GM18508 (cell line): ENCODE measurements at regions not wholly inside any gene's neighbourhood (a gene's known extent, or its start where the extent isn't known, plus 50 kb on each side); places are given as distances from the start of the nearest gene placed in this dataset.

Source experiments
- ATAC-seq: cut with Tn5 transposase; IDR thresholded peaks from one replicate; pipeline ENCODE4 v1.9.1; 2021; ENCODE audit warnings: moderate number of reproducible peaks; ENCODE audit not compliant: insufficient read depth, unreplicated experiment

- no peak for ATAC-seq
These were observed 167.0 kb upstream of the TCERG1L start for GRCh38 chr10:131478377-131478989.

DNA sequence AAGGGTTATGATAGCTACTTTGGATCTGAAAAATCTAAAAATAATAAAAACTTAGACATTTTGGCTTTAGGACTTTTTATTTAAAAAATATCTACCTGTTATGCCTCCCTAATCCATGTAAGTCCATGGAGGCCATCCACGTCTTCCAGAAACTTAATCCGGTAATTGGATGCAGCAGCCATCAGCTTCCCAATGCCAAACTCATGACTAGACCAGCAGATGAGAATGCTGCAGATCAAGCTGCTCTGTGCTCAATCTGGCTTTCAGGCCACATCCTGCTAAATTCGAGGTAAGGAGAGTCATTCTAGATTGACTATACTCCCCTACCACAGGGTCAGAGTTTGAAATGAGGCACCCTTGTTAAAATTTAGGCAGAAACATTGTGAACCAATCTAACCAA, 168.5 kb upstream of the TCERG1L start:
- no peak for ATAC-seq

DNA sequence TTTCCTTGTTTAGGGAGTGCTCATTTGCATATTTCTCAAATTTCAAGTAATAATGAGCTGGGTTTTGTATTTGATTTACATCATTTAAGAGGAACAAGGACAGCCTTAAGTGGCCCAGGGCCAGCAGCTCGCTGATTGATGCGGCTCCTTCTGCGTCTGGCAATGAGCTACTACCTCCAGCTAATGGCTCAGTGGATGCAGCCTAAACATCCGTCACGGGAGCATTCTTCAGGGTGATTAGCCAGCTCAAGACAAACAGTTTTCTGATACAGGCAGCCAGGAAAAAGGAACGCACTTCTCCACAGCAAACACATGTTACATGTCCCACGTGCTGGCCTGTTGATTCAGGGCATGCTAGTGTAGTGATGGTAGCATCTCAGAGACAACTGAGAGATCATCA, 169.3 kb upstream of the TCERG1L start:
- no peak for ATAC-seq

DNA sequence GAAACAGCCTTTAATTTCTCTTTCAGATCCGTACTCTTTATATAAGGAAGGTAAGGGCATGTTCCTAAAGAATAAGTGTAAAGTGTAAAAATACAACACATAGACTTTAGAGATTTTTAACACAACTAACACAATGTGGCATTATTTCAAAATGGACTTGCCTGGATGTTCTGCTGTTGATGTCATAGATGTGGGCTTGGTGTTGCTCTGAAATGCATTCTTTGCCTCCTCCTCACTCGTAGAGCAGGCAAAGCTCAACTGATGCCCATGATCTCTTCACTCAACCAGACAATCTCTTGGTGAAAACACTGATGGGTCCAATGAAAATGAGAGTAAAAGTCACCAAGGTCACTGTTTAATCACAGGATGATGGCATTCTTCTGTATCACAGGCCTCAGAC, 174.2 kb upstream of the TCERG1L start:
- no peak for ATAC-seq

DNA sequence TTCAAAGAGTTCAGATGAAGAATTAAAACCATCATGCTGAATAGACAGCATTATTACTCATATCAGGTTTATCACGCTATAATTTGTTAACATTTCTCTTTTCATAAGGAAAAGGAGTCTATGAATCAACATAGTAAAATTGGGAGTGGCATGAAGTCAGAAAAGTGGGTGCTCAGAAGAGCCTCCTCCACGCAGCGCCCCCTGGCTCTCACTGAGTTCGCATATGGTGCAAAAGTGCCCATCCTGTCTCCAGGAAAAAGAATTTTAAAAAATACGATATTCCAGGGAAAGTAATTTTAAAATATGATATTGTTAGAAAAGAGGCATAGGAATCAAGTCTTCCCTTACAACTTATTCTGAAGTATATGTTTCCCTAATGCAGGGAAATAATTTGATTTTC, 176.3 kb upstream of the TCERG1L start:
- ATAC-seq: no peak

DNA sequence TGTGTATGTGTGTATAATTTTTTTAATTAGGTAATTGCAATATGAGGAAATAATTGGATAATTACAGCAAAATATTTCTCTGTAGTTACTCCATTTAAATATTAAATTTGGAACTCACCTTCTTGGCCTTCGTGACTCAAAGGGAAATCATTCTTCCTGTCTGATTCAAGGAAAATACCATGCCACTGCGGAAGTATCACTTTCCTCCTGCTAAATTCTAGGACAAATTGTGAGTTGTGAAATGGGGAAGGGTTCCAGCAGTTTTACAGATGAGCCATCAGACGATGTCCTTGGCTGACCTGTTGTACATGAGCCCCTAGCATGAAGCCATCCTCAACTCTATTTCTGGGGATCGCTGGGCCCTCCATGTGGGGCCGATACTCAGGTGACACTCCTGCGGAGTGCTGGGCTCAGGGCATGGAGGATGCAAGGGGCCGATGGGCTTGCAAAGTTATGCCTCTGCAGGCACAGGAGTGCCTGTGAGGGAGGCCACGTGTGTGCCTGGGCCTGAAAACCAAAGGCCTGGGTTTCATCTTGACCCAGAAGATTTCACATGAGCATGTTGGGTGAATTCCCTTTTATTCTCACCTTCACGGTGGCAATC, 179.6 kb upstream of the TCERG1L start:
- ATAC-seq: no peak

GRCh38 chr10:131492211-131492857, 180.8 kb upstream of the TCERG1L start:
- no peak for ATAC-seq

GRCh38 chr10:131493432-131493831, 181.9 kb upstream of the TCERG1L start:
- no peak for ATAC-seq

GRCh38 chr10:131494451-131494850, 182.9 kb upstream of the TCERG1L start:
- ATAC-seq: no peak

DNA sequence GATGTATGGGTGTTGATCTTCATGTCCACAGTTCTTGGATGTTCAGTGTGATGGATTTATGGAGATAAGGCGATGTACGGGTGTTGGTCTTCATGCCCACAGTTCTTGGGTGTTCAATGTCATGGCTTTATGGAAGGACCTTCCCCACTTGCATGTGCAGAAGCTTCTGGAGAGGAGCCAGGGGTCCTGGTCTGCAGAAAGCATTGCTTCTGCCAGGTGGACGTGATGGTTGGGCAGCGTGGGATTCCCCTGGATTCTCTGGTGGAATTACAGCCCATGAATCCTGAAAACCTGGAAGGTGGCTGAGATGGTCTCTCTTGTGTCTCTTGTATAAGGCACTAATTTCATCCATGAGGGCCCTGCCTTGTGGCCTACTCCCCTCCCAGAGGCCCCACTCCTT, 183.7 kb upstream of the TCERG1L start:
- ATAC-seq: no peak

GRCh38 chr10:131495892-131496291, 184.4 kb upstream of the TCERG1L start:
- ATAC-seq: no peak

DNA sequence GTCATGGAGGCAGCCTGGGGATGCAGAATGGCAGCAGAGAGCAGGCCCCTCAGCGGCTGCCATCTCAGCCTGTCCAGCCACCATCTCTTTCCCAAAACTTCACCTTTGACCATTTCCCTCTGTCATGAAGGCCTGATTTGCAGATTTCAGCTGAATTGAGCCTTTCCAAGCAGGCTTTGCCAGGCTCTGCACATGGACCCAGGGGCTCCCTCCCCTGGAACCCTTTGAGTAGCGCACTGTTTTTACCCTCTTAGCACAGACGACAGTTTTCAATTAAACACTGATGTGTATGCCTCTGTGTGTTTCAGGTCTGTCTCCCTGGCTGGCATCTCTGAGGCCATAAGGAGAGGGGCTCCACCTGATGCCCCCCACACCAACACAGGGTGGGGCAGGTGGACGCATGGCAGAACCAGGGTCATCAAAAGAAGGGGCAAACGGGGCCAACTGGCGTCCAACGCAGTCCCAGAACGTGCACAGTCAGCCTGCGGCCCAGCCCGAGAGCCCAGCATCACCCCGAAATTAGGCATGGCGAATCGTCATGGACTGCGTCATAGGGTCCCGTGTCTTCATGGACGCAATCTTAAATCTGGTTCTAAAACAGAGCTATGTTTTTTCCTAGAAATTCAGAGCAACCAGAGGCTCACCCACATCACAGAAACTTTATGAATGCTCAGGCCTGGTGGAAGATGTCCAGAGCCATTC, 185.0 kb upstream of the TCERG1L start:
- no peak for ATAC-seq

DNA sequence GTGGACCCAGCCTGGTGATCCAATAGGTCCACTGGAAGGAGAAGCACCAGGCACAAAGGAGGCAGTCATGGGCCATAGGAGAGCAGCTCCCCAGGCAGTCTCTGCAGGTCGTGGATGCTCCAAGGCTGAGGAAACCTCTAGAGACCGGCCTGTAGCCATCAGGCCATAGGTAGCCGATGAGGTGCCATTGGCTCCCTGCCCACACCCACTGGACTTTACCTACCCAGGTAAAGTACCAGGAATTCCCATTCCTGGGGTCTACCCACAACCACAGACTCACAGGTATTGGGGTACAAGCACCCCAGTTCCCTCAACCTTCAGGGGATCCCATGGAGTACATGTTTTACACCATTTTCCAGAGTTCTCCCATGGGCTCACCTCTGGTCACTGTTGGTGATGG, 188.0 kb upstream of the TCERG1L start:
- ATAC-seq: no peak

DNA sequence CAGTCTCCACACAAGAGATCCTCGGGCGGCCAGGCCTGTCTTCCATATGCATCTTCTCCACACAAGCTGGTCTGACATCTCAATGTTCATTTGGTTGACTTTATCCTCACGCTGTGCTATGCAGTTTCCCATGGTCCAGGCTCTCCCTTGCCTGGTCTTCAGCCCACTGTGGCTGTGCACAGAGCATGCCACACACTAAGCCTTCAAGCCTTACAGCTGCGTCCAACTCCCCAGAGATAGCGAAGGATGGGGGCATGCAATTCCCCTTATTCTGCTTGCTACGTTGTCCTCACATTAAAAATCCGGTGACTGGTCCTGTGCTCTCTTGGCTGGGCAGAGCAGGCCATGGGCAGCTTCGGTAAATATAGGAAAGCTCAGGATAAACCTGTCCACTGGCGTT, 188.7 kb upstream of the TCERG1L start:
- no peak for ATAC-seq

DNA sequence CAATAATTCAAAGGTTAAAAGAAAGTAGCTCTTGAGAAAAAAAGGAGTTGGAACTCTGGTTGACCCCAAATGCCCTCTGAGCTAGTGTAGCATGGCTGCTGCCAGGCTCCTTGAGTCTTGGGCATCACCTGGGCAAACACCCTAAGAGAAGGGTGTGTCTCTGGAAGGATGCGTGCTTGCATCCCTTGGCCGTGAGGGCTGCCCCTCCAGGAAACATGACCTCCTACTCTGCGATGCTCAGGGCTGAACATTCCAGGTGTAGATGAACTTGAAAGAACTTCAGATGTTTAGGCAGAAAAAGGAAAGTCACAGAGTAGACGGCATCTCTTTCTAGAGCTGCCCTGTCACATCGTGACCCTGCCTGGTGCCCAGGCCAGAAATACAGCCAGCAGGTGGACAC, 189.4 kb upstream of the TCERG1L start:
- no peak for ATAC-seq

GRCh38 chr10:131503992-131504391, 192.5 kb upstream of the TCERG1L start:
- ATAC-seq: no peak

GRCh38 chr10:131511391-131511790, 199.9 kb upstream of the TCERG1L start:
- ATAC-seq: no peak

GRCh38 chr10:131512852-131513251, 201.3 kb upstream of the TCERG1L start:
- no peak for ATAC-seq

GRCh38 chr10:131513445-131513844, 201.9 kb upstream of the TCERG1L start:
- ATAC-seq: no peak

GRCh38 chr10:131513901-131514300, 202.4 kb upstream of the TCERG1L start:
- ATAC-seq: no peak

DNA sequence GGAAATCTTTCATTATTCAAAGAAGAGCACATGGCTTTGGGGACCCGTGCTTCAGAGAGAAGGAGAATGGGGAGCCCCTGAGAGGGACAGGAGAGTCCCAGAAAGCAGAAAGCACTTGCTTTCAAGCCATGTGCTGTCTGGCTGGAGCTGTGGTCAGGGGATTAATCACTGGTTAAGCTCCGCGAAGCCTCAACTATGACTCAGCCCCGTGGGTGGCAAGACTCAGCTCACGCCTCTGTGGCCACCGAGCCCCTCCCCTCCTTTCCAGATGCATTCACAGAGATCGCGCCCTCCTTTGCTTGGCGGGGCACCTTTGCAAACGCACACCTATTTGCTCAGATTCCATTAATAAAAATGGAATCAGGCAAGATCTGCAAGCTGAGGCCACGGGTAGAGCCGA, 202.9 kb upstream of the TCERG1L start:
- ATAC-seq: no peak
